Erythroblast (primary cell): ENCODE measurements at regions not wholly inside any gene's neighbourhood (a gene's known extent, or its start where the extent isn't known, plus 50 kb on each side); places are given as distances from the start of the nearest gene placed in this dataset.

ENCODE experiments used
- GATA1 ChIP-seq: IDR thresholded peaks from 2 replicates; pipeline ENCODE4 v1.6.1; 2011; ENCODE audit warnings: low read depth, mild to moderate bottlenecking, control low read depth, low read length, moderate library complexity
- POLR2A ChIP-seq: IDR thresholded peaks from 2 replicates; pipeline ENCODE4 v1.6.1; 2011; ENCODE audit warnings: mild to moderate bottlenecking, low read length

DNA sequence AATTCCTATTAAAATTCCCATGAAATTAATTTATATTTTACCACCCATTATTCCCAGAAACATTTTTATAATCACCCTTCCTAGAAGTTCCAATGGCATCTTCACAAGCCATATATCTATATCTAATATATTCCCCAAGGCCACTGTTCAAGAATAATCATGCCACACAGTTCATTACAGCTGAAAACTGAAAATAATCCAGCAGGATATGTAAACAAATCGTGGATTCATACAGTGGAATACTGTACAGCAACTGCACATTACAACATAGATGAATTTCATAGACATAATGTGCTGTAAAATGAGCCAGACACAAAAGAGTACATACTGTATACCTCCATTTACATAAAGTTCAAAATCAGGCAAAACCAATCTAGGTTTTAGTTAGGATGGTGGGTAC, 63.9 kb upstream of the SERPINE2 start:
- TF ChIP-seq POLR2A = no peak
- TF ChIP-seq GATA1 = no peak
